D721Med (cell line): ENCODE measurements at regions not wholly inside any gene's neighbourhood (a gene's known extent, or its start where the extent isn't known, plus 50 kb on each side); places are given as distances from the start of the nearest gene placed in this dataset.

ENCODE experiments used
- DNase-seq: peaks from one replicate; pipeline ENCODE4 v3.0.0; 2011; ENCODE audit warnings: low spot score; ENCODE audit not compliant: insufficient read length
- FAIRE-seq: peaks from 2 replicates; lab custom pipeline; 2011; peaks lifted over from hg19 to GRCh38; lab: Jason Lieb, UNC
- TF ChIP-seq, protein P1 (sequence below): IDR thresholded peaks from 2 replicates; pipeline ENCODE4 v1.5.1; 2012; ENCODE audit warnings: mild to moderate bottlenecking, control low read depth; ENCODE audit not compliant: insufficient read depth; ENCODE audit errors: missing control alignments

- TF ChIP-seq, protein P1, sequence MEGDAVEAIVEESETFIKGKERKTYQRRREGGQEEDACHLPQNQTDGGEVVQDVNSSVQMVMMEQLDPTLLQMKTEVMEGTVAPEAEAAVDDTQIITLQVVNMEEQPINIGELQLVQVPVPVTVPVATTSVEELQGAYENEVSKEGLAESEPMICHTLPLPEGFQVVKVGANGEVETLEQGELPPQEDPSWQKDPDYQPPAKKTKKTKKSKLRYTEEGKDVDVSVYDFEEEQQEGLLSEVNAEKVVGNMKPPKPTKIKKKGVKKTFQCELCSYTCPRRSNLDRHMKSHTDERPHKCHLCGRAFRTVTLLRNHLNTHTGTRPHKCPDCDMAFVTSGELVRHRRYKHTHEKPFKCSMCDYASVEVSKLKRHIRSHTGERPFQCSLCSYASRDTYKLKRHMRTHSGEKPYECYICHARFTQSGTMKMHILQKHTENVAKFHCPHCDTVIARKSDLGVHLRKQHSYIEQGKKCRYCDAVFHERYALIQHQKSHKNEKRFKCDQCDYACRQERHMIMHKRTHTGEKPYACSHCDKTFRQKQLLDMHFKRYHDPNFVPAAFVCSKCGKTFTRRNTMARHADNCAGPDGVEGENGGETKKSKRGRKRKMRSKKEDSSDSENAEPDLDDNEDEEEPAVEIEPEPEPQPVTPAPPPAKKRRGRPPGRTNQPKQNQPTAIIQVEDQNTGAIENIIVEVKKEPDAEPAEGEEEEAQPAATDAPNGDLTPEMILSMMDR = peak; percentile 49
- DNase-seq = no peak
- FAIRE-seq = peak; percentile 87
Measured at GRCh38 chr4:30380404-30380998, 339.7 kb upstream of the PCDH7 start.

- FAIRE-seq = no peak
- TF ChIP-seq, protein P1 = no peak
- DNase-seq = no peak
Measured at GRCh38 chr4:30385650-30386049, 334.5 kb upstream of the PCDH7 start.

DNA sequence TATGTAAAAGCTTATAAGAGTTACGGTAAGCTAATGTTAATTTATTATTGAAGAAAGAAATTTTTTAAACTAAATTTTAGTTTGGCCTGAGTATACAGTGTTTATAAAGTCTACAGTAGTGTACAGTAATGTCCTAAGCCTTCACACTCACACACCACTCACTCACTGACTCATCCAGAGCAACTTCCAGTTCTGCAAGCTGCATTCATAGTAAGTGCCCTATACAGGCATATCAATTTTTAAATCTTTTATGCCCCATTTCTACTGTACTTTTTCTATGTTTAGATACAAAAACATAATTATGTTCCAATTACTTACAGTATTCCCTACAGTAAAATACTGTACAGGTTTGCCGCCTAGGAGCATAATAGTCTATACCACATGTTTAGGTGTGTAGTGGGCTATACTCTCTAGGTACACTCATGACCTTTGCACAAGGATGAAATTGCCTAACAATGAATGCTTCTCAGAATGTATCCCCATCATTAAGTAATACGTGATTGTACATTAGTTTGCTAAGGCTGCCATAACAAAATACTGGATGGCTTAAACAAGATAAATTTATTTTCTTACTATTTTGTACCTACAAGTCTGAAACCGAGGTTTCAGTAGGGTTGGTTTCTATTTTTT, 333.8 kb upstream of the PCDH7 start:
- FAIRE-seq = no peak
- DNase-seq = no peak
- TF ChIP-seq, protein P1 = no peak

- no peak for FAIRE-seq
- TF ChIP-seq, protein P1 = no peak
- no peak for DNase-seq
Measured at GRCh38 chr4:30395902-30396301, 324.3 kb upstream of the PCDH7 start.

- no peak for FAIRE-seq
- DNase-seq = no peak
- TF ChIP-seq, protein P1 = no peak
Measured at GRCh38 chr4:30396772-30397475, 323.2 kb upstream of the PCDH7 start.

DNA sequence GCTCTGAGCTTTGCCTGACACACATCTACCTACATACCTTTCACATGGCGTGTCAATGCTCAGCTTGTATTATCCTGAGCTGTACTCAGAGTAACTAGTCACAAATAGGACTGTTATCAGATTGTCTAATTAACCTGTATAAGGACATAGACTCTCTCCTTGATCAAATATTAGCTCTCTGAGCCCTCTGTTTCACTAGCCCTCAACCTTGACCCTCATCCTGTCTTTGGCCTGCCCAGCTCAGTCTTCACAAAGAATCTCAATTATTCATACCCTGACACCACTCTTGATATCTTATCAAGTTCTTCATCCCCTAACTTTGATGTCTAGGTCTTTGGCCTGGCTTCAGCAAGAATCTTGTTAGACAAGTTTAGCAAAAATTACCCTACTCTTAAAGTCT, 320.7 kb upstream of the PCDH7 start:
- TF ChIP-seq, protein P1 = no peak
- no peak for FAIRE-seq
- DNase-seq = no peak
